ENCODE measurements at regions not wholly inside any gene's neighbourhood (a gene's known extent, or its start where the extent isn't known, plus 50 kb on each side); places are given as distances from the start of the nearest gene placed in this dataset.

- Histone ChIP-seq H3K27me3 (peaks cover 0 to 7% of the 10 kb centered on the region in 2 donors), H3K27ac (no peak overlapping the region), H3K9me3 (no peaks in the 10 kb centered on the region), H3K4me3 (no peak overlapping the region), H3K4me1 (no peaks in the 10 kb centered on the region), H3K36me3 (no peaks in the 10 kb centered on the region)
- intact Hi-C loops (cut with DNase I) = no loop called here
- DNase-seq (peak in 1 of 4 donors; percentile 34), ATAC-seq (peak; percentile 78)
- no peak for TF ChIP-seq CTCF (IDR thresholded peaks at IDR 0.05)
These were observed 303.7 kb upstream of the PLET1 start for GRCh38 chr11:112564228-112564955.

GRCh38 chr11:112565551-112565950 is 304.9 kb upstream of the PLET1 start:
- intact Hi-C loops (cut with DNase I) = no loop called here
- Histone ChIP-seq H3K27ac (no peak overlapping the region), H3K27me3 (peaks cover 0 to 7% of the 10 kb centered on the region in 2 donors), H3K9me3 (no peaks in the 10 kb centered on the region), H3K4me3 (no peak overlapping the region), H3K36me3 (no peaks in the 10 kb centered on the region), H3K4me1 (no peaks in the 10 kb centered on the region)
- ATAC-seq = no peak
- no peak for TF ChIP-seq CTCF (IDR thresholded peaks at IDR 0.05)
- DNase-seq = no peak

GRCh38 chr11:112566124-112566523 is 305.5 kb upstream of the PLET1 start:
- intact Hi-C loops (cut with DNase I) = no loop called here
- no peak for TF ChIP-seq CTCF (IDR thresholded peaks at IDR 0.05)
- Histone ChIP-seq H3K36me3 (no peaks in the 10 kb centered on the region), H3K27me3 (peaks cover 0 to 7% of the 10 kb centered on the region in 2 donors), H3K4me1 (no peaks in the 10 kb centered on the region), H3K9me3 (no peaks in the 10 kb centered on the region), H3K4me3 (no peak overlapping the region), H3K27ac (no peak overlapping the region)
- DNase-seq (no peak), ATAC-seq (no peak)

- no peak for ATAC-seq
- intact Hi-C loops (cut with DNase I) = no loop called here
These were observed 309.7 kb upstream of the PLET1 start for GRCh38 chr11:112570333-112570732.

GRCh38 chr11:112579282-112579681 is 318.6 kb upstream of the PLET1 start:
- Histone ChIP-seq H3K9me3 (no peaks in the 10 kb centered on the region), H3K27me3 (no peaks in the 10 kb centered on the region), H3K4me3 (no peak overlapping the region), H3K27ac (no peak overlapping the region), H3K4me1 (no peaks in the 10 kb centered on the region), H3K36me3 (no peaks in the 10 kb centered on the region)
- ATAC-seq (no peak), DNase-seq (no peak)
- intact Hi-C loops (cut with DNase I) = no loop called here
- TF ChIP-seq CTCF (IDR thresholded peaks at IDR 0.05) = no peak

More at GRCh38 chr11:112570333-112570732, 309.7 kb upstream of the PLET1 start:
- DNase-seq = no peak
- Histone ChIP-seq H3K27me3 (no peaks in the 10 kb centered on the region), H3K36me3 (no peaks in the 10 kb centered on the region), H3K4me3 (no peak overlapping the region), H3K27ac (no peak overlapping the region), H3K9me3 (no peaks in the 10 kb centered on the region), H3K4me1 (no peaks in the 10 kb centered on the region)
- TF ChIP-seq CTCF (IDR thresholded peaks at IDR 0.05) = no peak
